HG03135 (cell line): ENCODE measurements at regions not wholly inside any gene's neighbourhood (a gene's known extent, or its start where the extent isn't known, plus 50 kb on each side); places are given as distances from the start of the nearest gene placed in this dataset.

Source experiments
- ATAC-seq: cut with Tn5 transposase; IDR thresholded peaks from one replicate; pipeline ENCODE4 v1.9.1; 2021; ENCODE audit warnings: mild to moderate bottlenecking, moderate library complexity; ENCODE audit not compliant: unreplicated experiment

- no peak for ATAC-seq
Measured at GRCh38 chr2:175574069-175574468, 392.6 kb upstream of the ATP5MC3 start.

- ATAC-seq: no peak
Measured at GRCh38 chr2:175571078-175571653, 389.7 kb upstream of the ATP5MC3 start.

GRCh38 chr2:175568109-175568730 is 386.7 kb upstream of the ATP5MC3 start:
- ATAC-seq: no peak

GRCh38 chr2:175567435-175568061 is 386.0 kb upstream of the ATP5MC3 start:
- no peak for ATAC-seq

DNA sequence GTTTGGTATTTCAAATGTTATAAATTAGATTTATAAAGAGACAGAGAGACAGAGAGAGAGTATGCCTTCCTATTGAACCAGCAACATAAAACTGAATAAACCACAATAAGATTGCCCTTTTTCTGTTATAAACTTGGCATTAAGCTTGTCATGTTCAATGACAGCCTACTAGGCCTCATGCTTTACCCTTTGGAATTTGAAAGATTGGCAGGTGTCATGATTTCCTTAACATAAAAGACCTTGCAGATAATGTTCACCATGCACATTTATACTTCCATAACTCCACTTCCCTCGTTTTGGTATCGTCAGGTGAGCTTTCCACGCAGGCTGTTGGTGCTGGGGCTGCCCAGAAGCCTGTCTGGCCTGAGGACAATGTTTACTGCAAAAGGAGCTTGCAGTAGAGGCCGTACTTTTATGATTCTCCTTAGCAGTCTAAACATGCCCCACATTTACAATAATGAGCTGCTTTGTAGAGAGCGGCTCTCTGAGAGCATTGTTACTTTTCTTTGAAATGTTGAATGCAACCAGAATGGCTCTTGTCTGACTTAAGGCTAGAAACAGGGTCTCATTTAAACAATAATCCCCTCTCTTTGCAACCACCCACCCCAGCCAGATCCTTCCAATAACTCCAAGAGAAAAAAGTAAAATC is 379.1 kb upstream of the ATP5MC3 start:
- no peak for ATAC-seq

- no peak for ATAC-seq
Measured at GRCh38 chr2:175559613-175560012, 378.1 kb upstream of the ATP5MC3 start.

GRCh38 chr2:175557810-175558377 is 376.4 kb upstream of the ATP5MC3 start:
- ATAC-seq: no peak

- ATAC-seq: no peak
Measured at GRCh38 chr2:175553910-175554309, 372.4 kb upstream of the ATP5MC3 start.

GRCh38 chr2:175552902-175553301 is 371.4 kb upstream of the ATP5MC3 start:
- no peak for ATAC-seq

DNA sequence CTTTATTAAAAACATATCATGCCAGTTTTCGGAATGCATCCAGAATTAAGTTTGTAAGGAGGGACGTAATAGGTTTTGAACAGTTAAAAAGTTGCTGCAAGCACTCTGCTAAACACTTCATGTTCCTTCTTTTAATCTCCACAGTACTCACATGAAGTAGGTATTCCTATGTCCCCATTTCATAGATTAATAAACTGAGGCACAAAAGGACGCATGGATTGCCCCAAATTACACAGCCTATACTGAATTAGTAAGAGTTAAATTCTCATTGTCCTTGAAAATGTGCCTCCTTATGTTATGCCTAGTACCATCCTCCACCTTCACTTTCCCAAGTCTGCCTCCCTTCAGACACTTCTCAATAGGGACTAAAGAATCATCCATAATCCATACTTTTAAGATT is 358.9 kb upstream of the ATP5MC3 start:
- ATAC-seq: no peak

GRCh38 chr2:175539122-175539521 is 357.6 kb upstream of the ATP5MC3 start:
- ATAC-seq: no peak

DNA sequence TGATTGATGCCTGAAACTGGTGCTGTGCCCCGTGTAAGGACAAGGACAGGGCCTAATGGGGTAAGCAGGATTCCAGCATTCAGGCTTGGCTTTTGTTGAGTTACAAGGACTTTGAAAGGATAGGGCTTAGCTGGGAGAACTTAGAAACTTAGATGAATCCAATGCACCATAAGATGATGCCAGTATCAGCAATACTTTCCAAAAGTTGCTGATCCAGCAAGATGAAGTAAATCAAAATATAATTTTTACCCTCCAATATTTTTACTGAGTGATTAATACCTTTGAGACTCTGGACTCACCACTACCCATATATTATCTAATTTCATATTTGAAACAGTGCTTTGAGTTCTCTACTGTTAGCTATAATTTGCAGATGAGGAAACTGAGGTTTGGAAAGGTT is 354.5 kb upstream of the ATP5MC3 start:
- ATAC-seq: no peak

DNA sequence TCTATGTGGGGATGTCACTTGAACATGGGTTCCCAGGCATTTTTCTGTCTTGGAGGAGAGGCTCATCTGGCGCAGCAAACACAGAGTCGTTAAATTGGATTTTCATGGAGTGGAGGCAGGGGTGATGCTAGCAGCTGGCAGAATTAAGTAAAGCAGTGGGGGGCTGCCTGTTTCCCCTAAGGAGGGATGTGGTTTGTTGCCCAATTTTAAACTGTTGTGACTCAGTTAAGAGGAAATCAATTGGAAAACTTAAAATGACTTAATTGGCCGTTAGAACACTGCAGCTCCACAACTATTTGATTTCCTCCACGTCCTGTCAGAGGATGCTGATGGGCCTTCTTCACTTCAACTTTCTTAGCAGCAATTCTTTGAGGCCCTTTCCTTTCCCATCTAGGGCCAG is 354.1 kb upstream of the ATP5MC3 start:
- ATAC-seq: no peak

GRCh38 chr2:175525975-175526374 is 344.5 kb upstream of the ATP5MC3 start:
- no peak for ATAC-seq

DNA sequence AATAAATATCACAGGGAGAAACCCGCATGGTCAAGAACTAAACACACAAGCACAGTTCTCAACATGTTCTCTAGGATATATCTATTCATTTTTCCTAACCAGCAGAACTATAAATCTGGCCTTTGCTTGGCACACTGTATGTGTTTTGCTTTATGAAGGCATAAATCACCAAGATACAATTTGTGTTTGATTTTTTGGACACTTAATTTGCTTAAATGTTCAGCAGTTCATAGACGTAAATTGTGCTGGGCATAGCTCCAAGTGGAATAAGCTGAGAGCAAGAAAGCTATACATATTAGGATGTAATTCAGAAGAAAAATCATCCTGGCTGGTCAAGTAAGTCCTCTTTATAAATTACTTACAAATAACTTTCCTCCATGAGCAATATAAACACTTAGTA is 341.5 kb upstream of the ATP5MC3 start:
- ATAC-seq: no peak

DNA sequence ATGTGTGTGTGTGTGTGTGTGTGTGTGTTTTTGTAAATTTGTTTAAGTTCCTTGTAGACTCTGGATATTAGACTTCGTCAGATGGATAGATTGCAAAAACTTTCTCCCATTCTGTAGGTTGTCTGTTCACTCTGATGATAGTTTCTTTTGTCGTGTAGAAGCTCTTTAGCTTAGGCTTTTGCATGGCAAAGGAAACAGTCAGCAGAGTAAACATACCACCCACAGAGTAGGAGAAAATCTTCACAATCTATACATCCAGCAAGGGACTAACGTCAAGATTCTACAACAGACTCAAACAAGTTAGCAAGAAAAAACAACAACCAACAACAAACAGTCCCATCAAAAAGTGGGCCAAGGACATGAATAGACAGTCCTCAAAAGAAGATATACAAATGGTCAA is 336.7 kb upstream of the ATP5MC3 start:
- ATAC-seq: no peak

- no peak for ATAC-seq
Measured at GRCh38 chr2:175516555-175516954, 335.0 kb upstream of the ATP5MC3 start.

- no peak for ATAC-seq
Measured at GRCh38 chr2:175500255-175500654, 318.7 kb upstream of the ATP5MC3 start.

- ATAC-seq: no peak
Measured at GRCh38 chr2:175490360-175490791, 308.9 kb upstream of the ATP5MC3 start.

DNA sequence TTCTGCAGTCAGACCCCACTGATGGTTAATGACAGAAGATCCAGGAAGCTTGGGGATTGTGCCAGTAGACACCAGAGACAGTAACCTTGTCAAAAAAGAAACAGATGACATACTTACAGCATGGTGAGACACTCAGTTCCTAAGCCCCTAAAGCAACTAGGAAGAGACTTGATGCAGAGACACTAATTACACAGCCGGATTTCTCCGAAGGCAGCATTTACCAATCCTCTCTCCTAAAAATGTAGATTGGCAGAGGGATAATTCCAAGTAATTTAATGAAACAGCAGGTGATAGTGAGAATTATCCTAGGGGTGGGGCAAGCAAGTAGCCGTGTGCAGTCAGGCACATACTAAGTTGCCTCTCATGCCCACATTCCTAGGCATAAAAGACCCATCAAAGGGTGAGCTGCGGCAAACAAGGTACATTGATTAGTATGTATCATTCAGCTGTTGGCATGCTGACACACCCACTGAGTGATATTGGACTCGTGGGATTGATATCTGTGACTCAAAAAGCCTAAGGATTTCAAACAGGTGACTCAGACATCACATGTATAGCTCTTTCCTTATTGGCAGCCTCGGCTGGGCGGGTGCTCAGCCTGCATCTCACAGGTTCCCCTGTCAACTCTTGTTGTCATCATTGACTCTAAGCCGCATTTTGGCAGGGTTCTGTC is 296.7 kb upstream of the ATP5MC3 start:
- no peak for ATAC-seq

DNA sequence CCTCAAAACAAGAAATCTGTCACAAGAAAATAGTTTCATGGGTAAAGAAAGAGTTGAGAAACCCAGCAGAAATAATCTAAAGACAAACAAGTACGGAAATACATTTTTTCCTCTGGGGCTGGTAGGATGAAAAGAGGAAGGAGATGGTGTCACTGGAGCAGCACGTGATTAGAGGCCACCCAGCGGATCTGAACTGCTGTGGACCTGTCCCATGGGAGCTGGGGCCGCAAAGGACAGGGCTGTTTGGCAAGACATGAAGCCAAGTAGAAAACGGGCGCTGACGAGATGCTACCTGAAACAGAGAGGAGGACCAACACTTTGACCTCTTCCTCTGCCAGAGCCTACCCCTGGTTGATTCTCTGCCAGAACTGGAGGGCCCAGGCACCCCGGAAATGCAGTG is 295.4 kb upstream of the ATP5MC3 start:
- no peak for ATAC-seq
